Right atrium auricular region (tissue), 2 donors: ENCODE measurements at regions not wholly inside any gene's neighbourhood (a gene's known extent, or its start where the extent isn't known, plus 50 kb on each side); places are given as distances from the start of the nearest gene placed in this dataset.
"Not testable (repeated sequence)": the region's sequence is repeated elsewhere in the genome, so short reads cannot be mapped to it uniquely, and the experiment has no call there.

Experiments used
- DNase-seq: peaks from one replicate; pipeline ENCODE4 v3.0.0-alpha.2; 2019; ENCODE audit warnings: low spot score
- H3K27ac ChIP-seq, 2 donors: fragments of 200-600 bp; sonication (generic); 1 replicate in 1 of 2; 2 replicates in 1 of 2; pipeline ENCODE4 v1.5.1; 2016 to 2019
- H3K27me3 ChIP-seq, 2 donors: fragments of 200-600 bp; sonication (generic); one replicate each; pipeline versions ENCODE4 v1.5.1 to v1.6.0; 2017 to 2019
- H3K36me3 ChIP-seq: fragments of 200-600 bp; sonication (generic); one replicate; pipeline ENCODE4 v1.5.1; 2016
- H3K4me1 ChIP-seq, 2 donors: fragments of 200-600 bp; sonication (generic); one replicate each; pipeline versions ENCODE4 v1.5.1 to v1.6.0; 2017 to 2019
- H3K4me3 ChIP-seq, 2 donors: fragments of 200-600 bp; sonication (generic); 1 replicate in 1 of 2; 2 replicates in 1 of 2; pipeline ENCODE4 v1.5.1; 2017 to 2019; ENCODE audit warnings: mild to moderate bottlenecking in 1 of 2, moderate library complexity in 1 of 2
- H3K9me3 ChIP-seq, 2 donors: fragments of 200-600 bp; sonication (generic); one replicate each; pipeline ENCODE4 v1.5.1; 2019
- CTCF ChIP-seq, 2 donors: fragments of 200-600 bp; sonication (generic); IDR thresholded peaks; one replicate each; pipeline ENCODE4 v1.5.1; 2019; ENCODE audit warnings: antibody characterized with exemption in 2 of 2

- Histone ChIP-seq H3K9me3 (no peaks in the 10 kb centered on the region), H3K4me1 (peaks cover 0 to 5% of the 10 kb centered on the region in 2 donors), H3K27ac (no peak overlapping the region), H3K27me3 (no peaks in the 10 kb centered on the region), H3K36me3 (no peaks in the 10 kb centered on the region), H3K4me3 (no peak overlapping the region)
- no peak for TF ChIP-seq CTCF (IDR thresholded peaks at IDR 0.05)
- no peak for DNase-seq
Measured at GRCh38 chr6:63514488-63515173, 57.6 kb upstream of the LOC128125822 start.

- DNase-seq, H3K4me3 ChIP-seq, H3K36me3 ChIP-seq, H3K4me1 ChIP-seq, H3K27ac ChIP-seq, H3K27me3 ChIP-seq, H3K9me3 ChIP-seq: not testable (repeated sequence)
Measured at GRCh38 chr6:63515227-63515626, 57.1 kb upstream of the LOC128125822 start.

GRCh38 chr6:63516186-63516944 is 55.9 kb upstream of the LOC128125822 start:
- H3K4me1 ChIP-seq: no peaks in the 10 kb centered on the region
- no peak for TF ChIP-seq CTCF (IDR thresholded peaks at IDR 0.05)
- no peak for DNase-seq
- H3K9me3 ChIP-seq: no peaks in the 10 kb centered on the region
- no peak overlapping the region for H3K4me3 ChIP-seq
- H3K27me3 ChIP-seq: no peaks in the 10 kb centered on the region
- no peak overlapping the region for H3K27ac ChIP-seq
- no peaks in the 10 kb centered on the region for H3K36me3 ChIP-seq

- no peak overlapping the region for H3K4me3 ChIP-seq
- no peaks in the 10 kb centered on the region for H3K27me3 ChIP-seq
- no peak for DNase-seq
- H3K9me3 ChIP-seq: no peaks in the 10 kb centered on the region
- H3K36me3 ChIP-seq: no peaks in the 10 kb centered on the region
- no peak for TF ChIP-seq CTCF (IDR thresholded peaks at IDR 0.05)
- H3K27ac ChIP-seq: no peak overlapping the region
- H3K4me1 ChIP-seq: no peaks in the 10 kb centered on the region
Measured at GRCh38 chr6:63517221-63517620, 55.1 kb upstream of the LOC128125822 start.

GRCh38 chr6:63521475-63522210 is 50.6 kb upstream of the LOC128125822 start:
- TF ChIP-seq CTCF (IDR thresholded peaks at IDR 0.05): no peak

More at GRCh38 chr6:63521475-63522210, 50.6 kb upstream of the LOC128125822 start:
- Histone ChIP-seq H3K4me1 (no peaks in the 10 kb centered on the region), H3K9me3 (no peaks in the 10 kb centered on the region), H3K36me3 (no peaks in the 10 kb centered on the region), H3K27ac (no peak overlapping the region), H3K27me3 (no peaks in the 10 kb centered on the region), H3K4me3 (no peak overlapping the region)
- DNase-seq: no peak
